Type B pancreatic cell (in vitro differentiated cells): ENCODE measurements at regions not wholly inside any gene's neighbourhood (a gene's known extent, or its start where the extent isn't known, plus 50 kb on each side); places are given as distances from the start of the nearest gene placed in this dataset.

Source experiments
- DNase-seq: peaks from one replicate; pipeline ENCODE4 v3.0.0; 2021; ENCODE audit warnings: mixed read lengths; ENCODE audit not compliant: unreplicated experiment; ENCODE audit errors: extremely low spot score
- H3K27ac Mint-ChIP-seq: 2 replicates; pipeline ENCODE4 v1.8.0; 2021; ENCODE audit warnings: mild to moderate bottlenecking, mixed read lengths
- H3K27me3 Mint-ChIP-seq: 2 replicates; pipeline ENCODE4 v1.8.0; 2021; ENCODE audit warnings: mixed read lengths
- H3K36me3 Mint-ChIP-seq: 2 replicates; pipeline ENCODE4 v1.8.0; 2021; ENCODE audit warnings: mixed read lengths
- H3K4me1 Mint-ChIP-seq: one replicate; pipeline ENCODE4 v1.8.0; 2021; ENCODE audit warnings: mixed read lengths; ENCODE audit not compliant: unreplicated experiment
- H3K4me3 Mint-ChIP-seq: 2 replicates; pipeline ENCODE4 v1.8.0; 2021; ENCODE audit warnings: mild to moderate bottlenecking, mixed read lengths
- H3K9me3 Mint-ChIP-seq: 2 replicates; pipeline ENCODE4 v1.8.0; 2021; ENCODE audit warnings: mixed read lengths
- TF ChIP-seq, protein P1 (sequence below): fragments of 200-600 bp; sonication (generic); conservative IDR thresholded peaks from 2 replicates; pipeline ENCODE4 v1.5.0; 2021; ENCODE audit warnings: antibody characterized with exemption, mild to moderate bottlenecking

DNA sequence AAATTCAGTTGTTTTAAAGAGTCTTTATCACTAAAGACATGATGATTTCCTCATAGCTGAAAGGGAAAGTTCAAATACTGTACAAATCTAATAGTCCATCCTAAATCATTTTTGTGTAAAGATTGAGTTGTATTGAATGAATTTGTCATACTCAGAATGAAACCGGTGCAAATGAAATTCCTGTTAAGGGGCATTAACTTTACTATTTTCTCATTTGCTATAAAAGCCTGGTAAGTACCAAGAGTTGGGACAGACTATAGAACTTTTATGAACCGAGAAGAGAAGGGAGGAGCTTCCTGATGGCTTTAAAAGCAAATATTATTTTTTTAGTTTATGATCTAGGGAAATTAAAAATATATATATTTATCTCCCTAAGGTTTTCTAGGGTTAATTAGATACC, 260.0 kb upstream of the AKR1E2 start:
- Mint-ChIP-seq H3K4me1 (no peaks in the 10 kb centered on the region), H3K36me3 (no peaks in the 10 kb centered on the region), H3K9me3 (no peaks in the 10 kb centered on the region), H3K27me3 (no peaks in the 10 kb centered on the region), H3K27ac (no peak overlapping the region), H3K4me3 (no peak overlapping the region)
- TF ChIP-seq, protein P1, sequence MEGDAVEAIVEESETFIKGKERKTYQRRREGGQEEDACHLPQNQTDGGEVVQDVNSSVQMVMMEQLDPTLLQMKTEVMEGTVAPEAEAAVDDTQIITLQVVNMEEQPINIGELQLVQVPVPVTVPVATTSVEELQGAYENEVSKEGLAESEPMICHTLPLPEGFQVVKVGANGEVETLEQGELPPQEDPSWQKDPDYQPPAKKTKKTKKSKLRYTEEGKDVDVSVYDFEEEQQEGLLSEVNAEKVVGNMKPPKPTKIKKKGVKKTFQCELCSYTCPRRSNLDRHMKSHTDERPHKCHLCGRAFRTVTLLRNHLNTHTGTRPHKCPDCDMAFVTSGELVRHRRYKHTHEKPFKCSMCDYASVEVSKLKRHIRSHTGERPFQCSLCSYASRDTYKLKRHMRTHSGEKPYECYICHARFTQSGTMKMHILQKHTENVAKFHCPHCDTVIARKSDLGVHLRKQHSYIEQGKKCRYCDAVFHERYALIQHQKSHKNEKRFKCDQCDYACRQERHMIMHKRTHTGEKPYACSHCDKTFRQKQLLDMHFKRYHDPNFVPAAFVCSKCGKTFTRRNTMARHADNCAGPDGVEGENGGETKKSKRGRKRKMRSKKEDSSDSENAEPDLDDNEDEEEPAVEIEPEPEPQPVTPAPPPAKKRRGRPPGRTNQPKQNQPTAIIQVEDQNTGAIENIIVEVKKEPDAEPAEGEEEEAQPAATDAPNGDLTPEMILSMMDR = no peak
- no peak for DNase-seq

GRCh38 chr10:4561296-4561695, 264.7 kb upstream of the AKR1E2 start:
- H3K27ac Mint-ChIP-seq = no peak overlapping the region
- no peak for DNase-seq
- no peaks in the 10 kb centered on the region for H3K27me3 Mint-ChIP-seq
- no peaks in the 10 kb centered on the region for H3K9me3 Mint-ChIP-seq
- TF ChIP-seq, protein P1 = no peak
- no peaks in the 10 kb centered on the region for H3K36me3 Mint-ChIP-seq
- no peaks in the 10 kb centered on the region for H3K4me1 Mint-ChIP-seq
- no peak overlapping the region for H3K4me3 Mint-ChIP-seq

- Mint-ChIP-seq H3K27me3 (no peaks in the 10 kb centered on the region), H3K9me3 (no peaks in the 10 kb centered on the region)
Measured at GRCh38 chr10:4557469-4557868, 268.5 kb upstream of the AKR1E2 start.

DNA sequence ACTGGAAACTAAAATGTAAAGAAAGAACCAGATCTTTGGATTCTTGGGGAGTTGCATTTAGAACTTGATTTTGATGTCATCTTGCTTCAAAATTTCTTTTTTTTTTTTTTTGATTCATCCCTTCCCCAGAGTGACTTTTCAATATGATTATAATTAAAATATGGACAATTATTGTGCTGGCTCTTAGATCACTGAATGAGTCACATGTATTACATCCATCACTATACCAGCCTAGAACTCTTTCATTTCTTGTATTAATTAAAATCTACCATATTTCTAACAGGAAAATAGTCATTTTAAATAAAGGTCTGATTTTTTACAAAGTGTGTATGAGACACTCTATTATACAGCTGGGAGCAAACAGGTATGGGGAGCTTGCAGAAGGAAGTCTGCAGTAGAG, 269.5 kb upstream of the AKR1E2 start:
- DNase-seq = no peak
- Mint-ChIP-seq H3K4me1 (no peaks in the 10 kb centered on the region), H3K27ac (no peak overlapping the region), H3K9me3 (no peaks in the 10 kb centered on the region), H3K27me3 (no peaks in the 10 kb centered on the region), H3K36me3 (no peaks in the 10 kb centered on the region), H3K4me3 (no peak overlapping the region)
- TF ChIP-seq, protein P1 = no peak

More at GRCh38 chr10:4557469-4557868, 268.5 kb upstream of the AKR1E2 start:
- Mint-ChIP-seq H3K4me3 (no peak overlapping the region), H3K4me1 (no peaks in the 10 kb centered on the region), H3K36me3 (no peaks in the 10 kb centered on the region), H3K27ac (no peak overlapping the region)
- TF ChIP-seq, protein P1 = no peak
- DNase-seq = no peak

DNA sequence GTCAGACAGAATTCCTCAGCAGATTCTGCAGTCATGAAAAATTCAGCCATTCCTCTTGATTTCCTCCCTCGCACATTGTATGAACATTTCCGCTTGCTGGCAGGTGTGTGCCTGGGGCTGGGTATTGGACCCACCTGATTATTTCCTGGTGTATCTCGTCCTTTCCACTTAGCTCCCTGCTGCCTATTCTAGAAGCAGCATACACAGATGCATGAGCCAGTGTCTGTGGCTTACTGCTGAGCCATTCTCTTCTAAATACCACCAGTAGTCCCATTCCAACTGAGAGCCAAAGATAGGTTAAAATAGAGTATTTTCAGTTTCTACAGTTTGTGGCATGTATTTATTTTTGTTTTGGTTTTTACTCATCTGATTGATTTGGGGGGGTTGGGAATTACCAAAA, 270.1 kb upstream of the AKR1E2 start:
- Mint-ChIP-seq H3K9me3 (no peaks in the 10 kb centered on the region), H3K27me3 (no peaks in the 10 kb centered on the region), H3K4me1 (no peaks in the 10 kb centered on the region), H3K4me3 (no peak overlapping the region), H3K36me3 (no peaks in the 10 kb centered on the region), H3K27ac (no peak overlapping the region)
- no peak for DNase-seq
- TF ChIP-seq, protein P1 = no peak

DNA sequence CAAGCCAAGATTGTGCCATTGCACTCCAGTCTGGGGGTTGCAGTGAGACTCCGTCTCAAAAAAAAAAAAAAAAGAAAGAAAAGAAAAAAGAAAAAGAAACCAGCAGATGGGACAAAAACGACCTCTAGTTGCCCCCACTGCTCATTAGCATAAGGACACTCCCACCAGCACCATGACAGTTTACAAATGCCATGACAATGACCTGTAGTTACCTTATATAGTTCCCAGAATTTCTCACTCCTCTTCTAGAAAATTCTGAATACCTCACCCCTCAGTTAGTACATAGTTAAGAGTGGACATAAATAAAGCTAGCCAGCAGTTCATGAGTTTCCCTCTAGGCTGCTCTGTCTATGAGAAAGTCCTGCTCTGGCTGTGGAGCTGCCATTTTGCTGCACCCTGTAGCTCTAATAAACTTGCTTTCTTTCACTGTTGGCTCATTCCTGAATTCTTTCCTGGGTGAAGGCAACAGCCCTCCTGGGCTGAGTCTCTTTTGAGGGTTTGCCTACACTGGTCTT, 276.8 kb upstream of the AKR1E2 start:
- Mint-ChIP-seq H3K4me3 (no peak overlapping the region), H3K27ac (no peak overlapping the region)

More for the DNA sequence above, 276.8 kb upstream of the AKR1E2 start:
- no peak for DNase-seq
- TF ChIP-seq, protein P1 = peak; percentile 29
- no peaks in the 10 kb centered on the region for H3K36me3 Mint-ChIP-seq
- peaks cover 5% of the 10 kb centered on the region for H3K9me3 Mint-ChIP-seq
- peaks cover 4% of the 10 kb centered on the region for H3K4me1 Mint-ChIP-seq
- H3K27me3 Mint-ChIP-seq = no peaks in the 10 kb centered on the region
